ENCODE measurements at regions not wholly inside any gene's neighbourhood (a gene's known extent, or its start where the extent isn't known, plus 50 kb on each side); places are given as distances from the start of the nearest gene placed in this dataset.

DNA sequence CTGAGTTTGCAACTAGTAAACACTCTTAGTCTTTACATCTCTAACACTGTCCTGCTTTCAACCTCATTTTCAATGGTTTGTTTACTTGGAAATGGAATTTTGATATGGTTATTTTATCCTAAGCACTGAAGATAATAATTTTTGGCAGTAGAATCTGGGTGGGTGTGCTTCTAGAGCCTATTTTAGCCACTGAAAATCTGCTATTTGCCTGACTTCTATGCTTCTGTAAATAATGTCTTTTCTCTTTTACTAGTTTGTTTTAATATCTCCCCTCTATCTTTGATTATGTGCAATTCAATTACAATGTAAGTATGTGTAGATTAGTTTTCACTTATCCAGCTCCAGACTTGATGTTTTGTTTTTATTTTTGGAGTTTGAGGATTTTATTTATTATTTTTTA lies 197.5 kb downstream of the TUSC1 start:
- no peaks in the 10 kb centered on the region for H3K36me3 ChIP-seq (ENCODE audit: control insufficient read depth, insufficient read depth, low read length)
- H3K79me2 ChIP-seq = no peaks in the 10 kb centered on the region
- no peak overlapping the region for H3K9ac ChIP-seq
- H3K4me2 ChIP-seq (ENCODE audit: low read length) = no peak overlapping the region
- H3K9me3 ChIP-seq (ENCODE audit: control insufficient read depth, low read length) = no peaks in the 10 kb centered on the region
- no peak overlapping the region for H3K4me3 ChIP-seq (ENCODE audit: low read depth, low read length)
- TF ChIP-seq, protein P1, sequence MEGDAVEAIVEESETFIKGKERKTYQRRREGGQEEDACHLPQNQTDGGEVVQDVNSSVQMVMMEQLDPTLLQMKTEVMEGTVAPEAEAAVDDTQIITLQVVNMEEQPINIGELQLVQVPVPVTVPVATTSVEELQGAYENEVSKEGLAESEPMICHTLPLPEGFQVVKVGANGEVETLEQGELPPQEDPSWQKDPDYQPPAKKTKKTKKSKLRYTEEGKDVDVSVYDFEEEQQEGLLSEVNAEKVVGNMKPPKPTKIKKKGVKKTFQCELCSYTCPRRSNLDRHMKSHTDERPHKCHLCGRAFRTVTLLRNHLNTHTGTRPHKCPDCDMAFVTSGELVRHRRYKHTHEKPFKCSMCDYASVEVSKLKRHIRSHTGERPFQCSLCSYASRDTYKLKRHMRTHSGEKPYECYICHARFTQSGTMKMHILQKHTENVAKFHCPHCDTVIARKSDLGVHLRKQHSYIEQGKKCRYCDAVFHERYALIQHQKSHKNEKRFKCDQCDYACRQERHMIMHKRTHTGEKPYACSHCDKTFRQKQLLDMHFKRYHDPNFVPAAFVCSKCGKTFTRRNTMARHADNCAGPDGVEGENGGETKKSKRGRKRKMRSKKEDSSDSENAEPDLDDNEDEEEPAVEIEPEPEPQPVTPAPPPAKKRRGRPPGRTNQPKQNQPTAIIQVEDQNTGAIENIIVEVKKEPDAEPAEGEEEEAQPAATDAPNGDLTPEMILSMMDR (IDR thresholded peaks at IDR 0.05) = no peak
- no peak overlapping the region for H3K27ac ChIP-seq
- no peaks in the 10 kb centered on the region for H3K4me1 ChIP-seq
- no peaks in the 10 kb centered on the region for H3K27me3 ChIP-seq (ENCODE audit: control insufficient read depth, insufficient read depth, low read length)
- H2AFZ ChIP-seq = no peak overlapping the region

DNA sequence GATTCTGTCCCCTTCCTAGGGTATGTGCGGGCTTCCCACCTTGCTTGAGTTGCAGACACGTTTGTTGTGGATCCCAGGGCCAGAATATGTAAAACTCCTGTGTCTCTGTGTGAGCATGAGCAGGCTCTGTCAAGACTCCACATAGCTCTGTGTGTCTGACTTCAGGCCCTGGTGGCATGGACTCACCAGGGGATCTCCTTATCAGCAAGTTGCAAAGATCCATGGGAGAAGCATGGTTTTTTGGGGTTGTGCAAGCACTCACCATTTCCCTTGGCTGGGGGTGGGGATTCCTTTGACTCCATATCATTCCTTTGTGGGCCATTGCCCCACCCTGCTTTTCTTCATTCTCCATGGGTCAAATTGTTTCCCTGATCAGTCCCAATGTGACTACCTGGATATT lies 205.6 kb downstream of the TUSC1 start:
- Histone ChIP-seq H3K9me3 (ENCODE audit: control insufficient read depth, low read length) (no peaks in the 10 kb centered on the region), H3K4me3 (ENCODE audit: low read depth, low read length) (no peak overlapping the region), H3K4me2 (ENCODE audit: low read length) (no peak overlapping the region), H3K9ac (no peak overlapping the region), H2AFZ (no peak overlapping the region), H3K27me3 (ENCODE audit: control insufficient read depth, insufficient read depth, low read length) (no peaks in the 10 kb centered on the region), H3K79me2 (no peaks in the 10 kb centered on the region), H3K36me3 (ENCODE audit: control insufficient read depth, insufficient read depth, low read length) (no peaks in the 10 kb centered on the region), H3K27ac (no peak overlapping the region), H3K4me1 (no peaks in the 10 kb centered on the region)
- TF ChIP-seq, protein P1 (IDR thresholded peaks at IDR 0.05) = no peak

DNA sequence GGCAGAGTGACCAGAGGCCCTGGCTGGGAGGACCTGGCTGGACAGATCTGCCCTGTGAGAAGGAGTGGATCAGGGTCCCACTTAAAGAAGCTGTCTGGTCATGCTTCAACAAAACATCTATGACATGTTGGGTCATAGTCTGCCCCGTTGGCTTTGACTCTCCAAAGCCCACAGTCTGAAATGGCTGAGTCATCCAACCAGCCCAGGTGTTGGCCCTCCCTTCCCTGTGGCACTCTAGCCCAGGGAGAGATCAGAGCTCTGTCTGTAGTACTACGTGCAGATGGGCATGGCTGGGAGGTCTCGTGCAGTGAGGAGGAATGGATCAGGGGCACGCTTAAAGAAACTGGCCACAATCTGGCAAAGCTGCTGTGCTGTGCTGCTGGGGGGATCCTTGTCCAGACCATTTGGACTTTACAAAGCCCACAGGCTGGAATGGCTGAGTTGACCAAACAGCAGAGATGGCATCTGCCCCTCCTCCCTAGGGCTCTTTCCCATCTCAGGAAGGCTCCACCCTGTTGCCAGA lies 206.1 kb downstream of the TUSC1 start:
- TF ChIP-seq, protein P1 (IDR thresholded peaks at IDR 0.05) = no peak
- Histone ChIP-seq H3K36me3 (ENCODE audit: control insufficient read depth, insufficient read depth, low read length) (no peaks in the 10 kb centered on the region), H3K27ac (no peak overlapping the region), H3K4me2 (ENCODE audit: low read length) (no peak overlapping the region), H3K9ac (no peak overlapping the region), H3K27me3 (ENCODE audit: control insufficient read depth, insufficient read depth, low read length) (no peaks in the 10 kb centered on the region), H3K4me3 (ENCODE audit: low read depth, low read length) (no peak overlapping the region), H3K79me2 (no peaks in the 10 kb centered on the region), H2AFZ (no peak overlapping the region), H3K4me1 (no peaks in the 10 kb centered on the region), H3K9me3 (ENCODE audit: control insufficient read depth, low read length) (no peaks in the 10 kb centered on the region)

DNA sequence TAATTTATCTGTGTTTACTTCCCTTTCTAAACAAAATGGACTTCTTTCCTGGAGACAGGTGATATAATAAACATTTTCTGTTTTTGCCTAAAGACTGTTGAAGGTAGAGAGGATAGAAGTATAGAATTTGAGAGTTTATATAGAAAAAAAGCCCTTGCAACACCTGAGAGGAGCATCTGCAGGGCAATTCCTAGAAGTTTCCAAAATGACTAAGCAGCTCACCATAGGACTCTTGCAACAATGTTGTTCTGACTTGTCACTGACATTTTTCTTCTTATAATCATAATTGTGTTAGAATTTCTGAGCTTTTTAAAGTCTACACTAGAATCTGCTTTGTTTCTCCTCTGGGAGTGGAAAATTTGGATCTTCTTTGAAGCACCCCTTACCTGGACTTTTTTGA lies 216.8 kb downstream of the TUSC1 start:
- H3K4me2 ChIP-seq (ENCODE audit: low read length) = no peak overlapping the region
- H3K9me3 ChIP-seq (ENCODE audit: control insufficient read depth, low read length) = no peaks in the 10 kb centered on the region
- TF ChIP-seq, protein P1 (IDR thresholded peaks at IDR 0.05) = no peak
- H3K79me2 ChIP-seq = no peaks in the 10 kb centered on the region
- no peaks in the 10 kb centered on the region for H3K36me3 ChIP-seq (ENCODE audit: control insufficient read depth, insufficient read depth, low read length)
- no peak overlapping the region for H3K4me3 ChIP-seq (ENCODE audit: low read depth, low read length)
- no peak overlapping the region for H3K9ac ChIP-seq
- H3K4me1 ChIP-seq = no peaks in the 10 kb centered on the region
- no peak overlapping the region for H3K27ac ChIP-seq
- H3K27me3 ChIP-seq (ENCODE audit: control insufficient read depth, insufficient read depth, low read length) = no peaks in the 10 kb centered on the region
- H2AFZ ChIP-seq = no peak overlapping the region

DNA sequence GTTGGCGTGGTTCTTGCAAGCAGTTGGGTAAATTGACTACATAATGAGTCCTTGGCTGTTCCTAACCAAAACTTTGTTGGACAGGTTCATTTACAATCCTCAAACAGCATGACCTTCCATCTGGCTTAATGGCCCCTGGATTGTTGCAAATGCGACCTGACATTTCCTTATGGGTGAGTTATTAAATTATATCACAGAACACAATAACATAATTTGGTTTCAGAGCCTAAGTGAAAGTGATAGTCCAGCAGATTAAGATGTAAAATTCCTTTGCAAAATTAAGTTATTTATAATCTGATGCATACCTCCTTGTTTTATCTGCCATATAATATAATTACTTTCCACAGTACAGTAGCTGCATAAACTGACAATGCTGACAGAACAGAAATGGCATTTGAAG lies 224.4 kb downstream of the TUSC1 start:
- no peak overlapping the region for H3K9ac ChIP-seq
- TF ChIP-seq, protein P1 (IDR thresholded peaks at IDR 0.05) = no peak
- no peaks in the 10 kb centered on the region for H3K9me3 ChIP-seq (ENCODE audit: control insufficient read depth, low read length)
- no peaks in the 10 kb centered on the region for H3K79me2 ChIP-seq
- H3K4me3 ChIP-seq (ENCODE audit: low read depth, low read length) = no peak overlapping the region
- no peak overlapping the region for H3K27ac ChIP-seq
- no peaks in the 10 kb centered on the region for H3K27me3 ChIP-seq (ENCODE audit: control insufficient read depth, insufficient read depth, low read length)
- no peak overlapping the region for H3K4me2 ChIP-seq (ENCODE audit: low read length)
- H3K36me3 ChIP-seq (ENCODE audit: control insufficient read depth, insufficient read depth, low read length) = no peaks in the 10 kb centered on the region
- H2AFZ ChIP-seq = no peak overlapping the region
- no peaks in the 10 kb centered on the region for H3K4me1 ChIP-seq
